HEK293 (cell line): ENCODE measurements at regions not wholly inside any gene's neighbourhood (a gene's known extent, or its start where the extent isn't known, plus 50 kb on each side); places are given as distances from the start of the nearest gene placed in this dataset.

Source experiments
- CTCF ChIA-PET: fragments of 350-600 bp; formaldehyde crosslinking; extraction: SDS; loops from one replicate; lab custom pipeline; 2021; ENCODE audit warnings: antibody characterized with exemption; lab: Yijun Ruan, JAX
- POLR2A ChIA-PET: fragments of 300-600 bp; formaldehyde crosslinking; extraction: SDS; loops from one replicate; lab custom pipeline; 2020; ENCODE audit warnings: antibody characterized with exemption, inconsistent platforms; lab: Yijun Ruan, JAX
- H3K27ac ChIP-seq: fragments of 200-500 bp; sonication (Bioruptor generic); 2 replicates; pipeline ENCODE4 v1.5.1; 2014; ENCODE audit warnings: low read depth, low read length, control low read depth, inconsistent platforms; ENCODE audit errors: extremely low read depth
- H3K36me3 ChIP-seq, 2 experiments: fragments of 200-500 bp in 1 of 2; sonication (Bioruptor generic) in 1 of 2; 1 replicate in 1 of 2; 2 replicates in 1 of 2; pipeline ENCODE4 v1.5.1; 2014 to 2017; ENCODE audit warnings: inconsistent platforms in 2 of 2, low read length in 2 of 2; ENCODE audit not compliant: control insufficient read depth in 2 of 2, insufficient read depth in 1 of 2
- H3K4me1 ChIP-seq: fragments of 200-500 bp; sonication (Bioruptor generic); 2 replicates; pipeline ENCODE4 v1.5.1; 2014; ENCODE audit warnings: mild to moderate bottlenecking, low read length, inconsistent platforms; ENCODE audit not compliant: control insufficient read depth, insufficient read depth
- H3K4me3 ChIP-seq: 2 replicates; pipeline ENCODE4 v1.5.1; 2011; ENCODE audit warnings: low read depth, mild to moderate bottlenecking, control low read depth, low read length, moderate library complexity
- H3K9me3 ChIP-seq: fragments of 200-500 bp; sonication (Bioruptor generic); 2 replicates; pipeline ENCODE4 v1.5.1; 2014; ENCODE audit warnings: low read depth, low read length, inconsistent platforms; ENCODE audit not compliant: control insufficient read depth, insufficient read depth
- GLI4 ChIP-seq: fragments of 450-650 bp; formaldehyde crosslinking; IDR thresholded peaks from 2 replicates; pipeline ENCODE4 v1.5.1; 2016; ENCODE audit warnings: missing biosample characterization, missing genetic modification characterization
- OVOL3 ChIP-seq: fragments of 450-650 bp; formaldehyde crosslinking; IDR thresholded peaks from 2 replicates; pipeline ENCODE4 v1.5.1; 2016; ENCODE audit warnings: missing biosample characterization, missing genetic modification characterization
- PRDM1 ChIP-seq: fragments of 450-650 bp; formaldehyde crosslinking; IDR thresholded peaks from 2 replicates; pipeline ENCODE4; 2016; ENCODE audit warnings: missing biosample characterization, missing genetic modification characterization
- ZBTB21 ChIP-seq: fragments of 450-650 bp; formaldehyde crosslinking; IDR thresholded peaks from 2 replicates; pipeline ENCODE4 v1.5.1; 2017; ENCODE audit warnings: missing biosample characterization, missing genetic modification characterization
- ZNF10 ChIP-seq: fragments of 450-650 bp; formaldehyde crosslinking; IDR thresholded peaks from 2 replicates; pipeline ENCODE4 v1.5.1; 2017; ENCODE audit warnings: missing biosample characterization, missing genetic modification characterization
- ZNF114 ChIP-seq: fragments of 450-650 bp; formaldehyde crosslinking; IDR thresholded peaks from 2 replicates; pipeline ENCODE4 v1.5.0; 2017; ENCODE audit warnings: missing biosample characterization, missing genetic modification characterization
- ZNF202 ChIP-seq: fragments of 450-650 bp; formaldehyde crosslinking; IDR thresholded peaks from 2 replicates; pipeline ENCODE4 v1.5.1; 2016; ENCODE audit warnings: missing biosample characterization, missing genetic modification characterization, borderline replicate concordance
- ZNF214 ChIP-seq: fragments of 450-650 bp; formaldehyde crosslinking; IDR thresholded peaks from 2 replicates; pipeline ENCODE4 v1.5.1; 2017; ENCODE audit warnings: missing biosample characterization, mild to moderate bottlenecking, missing genetic modification characterization, borderline replicate concordance
- ZNF24 ChIP-seq: fragments of 450-650 bp; formaldehyde crosslinking; IDR thresholded peaks from 2 replicates; pipeline ENCODE4 v1.5.1; 2016; ENCODE audit warnings: missing biosample characterization, missing genetic modification characterization
- ZNF266 ChIP-seq: fragments of 450-650 bp; formaldehyde crosslinking; IDR thresholded peaks from 2 replicates; pipeline ENCODE4 v1.5.1; 2016; ENCODE audit warnings: missing biosample characterization, missing genetic modification characterization, low read depth
- ZNF311 ChIP-seq: fragments of 450-650 bp; formaldehyde crosslinking; IDR thresholded peaks from 2 replicates; pipeline ENCODE4 v1.5.1; 2017; ENCODE audit warnings: missing biosample characterization, missing genetic modification characterization, borderline replicate concordance
- ZNF366 ChIP-seq: fragments of 450-650 bp; formaldehyde crosslinking; conservative IDR thresholded peaks from 2 replicates; pipeline ENCODE4 v1.5.1; 2016; ENCODE audit warnings: missing biosample characterization, missing genetic modification characterization
- ZNF394 ChIP-seq: fragments of 450-650 bp; formaldehyde crosslinking; IDR thresholded peaks from 2 replicates; pipeline ENCODE4 v1.5.1; 2016; ENCODE audit warnings: missing biosample characterization, missing genetic modification characterization, mild to moderate bottlenecking, moderate library complexity, borderline replicate concordance
- ZNF433 ChIP-seq: fragments of 450-650 bp; formaldehyde crosslinking; IDR thresholded peaks from 2 replicates; pipeline ENCODE4 v1.5.1; 2016; ENCODE audit warnings: missing biosample characterization, missing genetic modification characterization, low read depth
- ZNF501 ChIP-seq: fragments of 450-650 bp; formaldehyde crosslinking; IDR thresholded peaks from 2 replicates; pipeline ENCODE4 v1.5.1; 2016; ENCODE audit warnings: missing biosample characterization, missing genetic modification characterization
- ZNF629 ChIP-seq: fragments of 450-650 bp; formaldehyde crosslinking; IDR thresholded peaks from 2 replicates; pipeline ENCODE4 v1.5.1; 2017; ENCODE audit warnings: missing biosample characterization, missing genetic modification characterization
- TF ChIP-seq, protein P1 (sequence below): fragments of 450-650 bp; formaldehyde crosslinking; IDR thresholded peaks from 2 replicates; pipeline ENCODE4 v1.5.1; 2016; ENCODE audit warnings: missing biosample characterization, missing genetic modification characterization
- TF ChIP-seq, protein P2 (sequence below): fragments of 450-650 bp; formaldehyde crosslinking; IDR thresholded peaks from 2 replicates; pipeline ENCODE4 v1.5.1; 2016; ENCODE audit warnings: missing biosample characterization, missing genetic modification characterization
- TF ChIP-seq, protein P3 (sequence below): fragments of 450-650 bp; formaldehyde crosslinking; IDR thresholded peaks from 2 replicates; pipeline ENCODE4 v1.5.1; 2016; ENCODE audit warnings: missing biosample characterization, missing genetic modification characterization
- TF ChIP-seq, protein P4 (sequence below): fragments of 450-650 bp; formaldehyde crosslinking; IDR thresholded peaks from 2 replicates; pipeline ENCODE4 v1.5.1; 2016; ENCODE audit warnings: missing biosample characterization, missing genetic modification characterization
- TF ChIP-seq, protein P5 (sequence below): fragments of 450-650 bp; formaldehyde crosslinking; IDR thresholded peaks from 2 replicates; pipeline ENCODE4 v1.5.0; 2017; ENCODE audit warnings: missing biosample characterization, missing genetic modification characterization, borderline replicate concordance
- TF ChIP-seq, protein P6 (sequence below): fragments of 450-650 bp; formaldehyde crosslinking; IDR thresholded peaks from 2 replicates; pipeline ENCODE4 v1.5.1; 2017; ENCODE audit warnings: missing biosample characterization, missing genetic modification characterization

DNA sequence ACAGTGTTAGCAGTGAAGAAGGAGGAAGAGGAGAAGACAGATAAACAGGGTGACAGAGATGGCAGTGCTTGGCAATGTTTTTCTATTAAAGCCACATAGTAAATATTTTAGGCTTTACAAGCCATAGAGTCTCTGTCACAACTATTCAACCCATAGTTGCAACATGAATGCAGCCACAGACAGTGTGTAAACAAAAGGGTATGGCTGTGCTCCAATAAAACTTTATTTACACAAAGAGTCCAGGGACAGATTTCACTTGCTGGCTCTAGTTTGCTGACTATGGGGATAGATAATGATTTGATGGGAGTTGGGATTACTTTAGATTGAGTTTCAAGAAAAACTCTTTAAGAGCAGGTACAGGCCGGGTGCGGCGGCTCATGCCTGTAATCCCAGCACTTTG lies 224.8 kb upstream of the SEMA6A start (continued):
- TF ChIP-seq ZNF24 (tag by site-specific recombination) (no peak), ZNF114 (tag by site-specific recombination) (no peak), ZNF202 (tag by site-specific recombination) (no peak)

DNA sequence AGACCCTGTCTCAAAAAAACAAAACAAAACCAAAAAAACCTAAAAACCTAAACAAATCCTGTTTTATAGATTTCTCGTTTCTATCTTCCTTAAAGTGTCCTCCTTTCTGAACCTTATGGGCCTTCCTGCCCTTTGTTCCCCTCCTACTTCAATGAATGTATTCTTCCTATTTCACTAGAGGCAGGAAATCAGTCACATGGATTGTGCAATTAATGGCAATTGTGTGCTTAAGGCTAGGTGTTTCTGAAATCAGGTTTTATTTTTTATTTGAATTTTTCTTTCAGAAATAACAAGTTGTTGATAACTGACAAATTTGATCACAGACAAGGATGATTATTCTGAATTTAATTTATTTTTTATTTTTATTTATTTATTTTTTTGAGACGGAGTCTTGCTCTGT lies 220.6 kb upstream of the SEMA6A start:
- Histone ChIP-seq H3K27ac (no peak overlapping the region), H3K4me3 (no peak overlapping the region), H3K9me3 (no peaks in the 10 kb centered on the region), H3K4me1 (no peaks in the 10 kb centered on the region), H3K36me3 (no peaks in the 10 kb centered on the region)
- ChIA-PET CTCF (no interaction called here), POLR2A (no interaction called here)
- no peak for TF ChIP-seq ZNF394 (tag by site-specific recombination)
- TF ChIP-seq, protein P1, sequence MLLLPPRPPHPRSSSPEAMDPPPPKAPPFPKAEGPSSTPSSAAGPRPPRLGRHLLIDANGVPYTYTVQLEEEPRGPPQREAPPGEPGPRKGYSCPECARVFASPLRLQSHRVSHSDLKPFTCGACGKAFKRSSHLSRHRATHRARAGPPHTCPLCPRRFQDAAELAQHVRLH (tag by site-specific recombination): no peak
- no peak for TF ChIP-seq ZNF266
- no peak for TF ChIP-seq ZNF214
- no peak for TF ChIP-seq OVOL3 (tag by site-specific recombination)

DNA sequence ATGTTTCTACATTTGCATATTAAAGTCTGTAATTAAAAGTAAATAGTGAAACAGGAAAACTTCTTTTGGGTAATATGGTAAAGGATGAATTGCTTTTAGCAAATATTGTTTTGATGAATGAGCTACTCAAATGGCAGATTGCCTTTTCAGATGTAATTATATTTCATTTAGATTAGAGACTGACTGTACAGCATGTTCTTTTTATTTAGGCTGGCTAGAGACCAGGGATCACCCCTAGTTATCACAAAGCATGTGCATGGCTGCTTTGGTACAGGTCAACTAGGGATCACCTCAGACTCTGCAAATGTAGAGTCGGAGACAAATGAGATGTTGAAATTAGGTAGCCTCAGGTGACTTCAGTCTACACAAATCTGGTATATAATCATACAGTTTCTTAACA lies 214.9 kb upstream of the SEMA6A start:
- POLR2A ChIA-PET: no interaction called here
- no peaks in the 10 kb centered on the region for H3K36me3 ChIP-seq
- no peak overlapping the region for H3K27ac ChIP-seq
- H3K4me1 ChIP-seq: no peaks in the 10 kb centered on the region
- H3K4me3 ChIP-seq: no peak overlapping the region
- no peaks in the 10 kb centered on the region for H3K9me3 ChIP-seq
- CTCF ChIA-PET: no interaction called here
- no peak for TF ChIP-seq OVOL3 (tag by site-specific recombination)
- no peak for TF ChIP-seq ZNF366
- no peak for TF ChIP-seq ZNF10 (tag by site-specific recombination)
- no peak for TF ChIP-seq ZNF501 (tag by site-specific recombination)
- no peak for TF ChIP-seq ZNF629 (tag by site-specific recombination)
- TF ChIP-seq PRDM1: no peak
- TF ChIP-seq GLI4 (tag by site-specific recombination): no peak
- TF ChIP-seq, protein P2, sequence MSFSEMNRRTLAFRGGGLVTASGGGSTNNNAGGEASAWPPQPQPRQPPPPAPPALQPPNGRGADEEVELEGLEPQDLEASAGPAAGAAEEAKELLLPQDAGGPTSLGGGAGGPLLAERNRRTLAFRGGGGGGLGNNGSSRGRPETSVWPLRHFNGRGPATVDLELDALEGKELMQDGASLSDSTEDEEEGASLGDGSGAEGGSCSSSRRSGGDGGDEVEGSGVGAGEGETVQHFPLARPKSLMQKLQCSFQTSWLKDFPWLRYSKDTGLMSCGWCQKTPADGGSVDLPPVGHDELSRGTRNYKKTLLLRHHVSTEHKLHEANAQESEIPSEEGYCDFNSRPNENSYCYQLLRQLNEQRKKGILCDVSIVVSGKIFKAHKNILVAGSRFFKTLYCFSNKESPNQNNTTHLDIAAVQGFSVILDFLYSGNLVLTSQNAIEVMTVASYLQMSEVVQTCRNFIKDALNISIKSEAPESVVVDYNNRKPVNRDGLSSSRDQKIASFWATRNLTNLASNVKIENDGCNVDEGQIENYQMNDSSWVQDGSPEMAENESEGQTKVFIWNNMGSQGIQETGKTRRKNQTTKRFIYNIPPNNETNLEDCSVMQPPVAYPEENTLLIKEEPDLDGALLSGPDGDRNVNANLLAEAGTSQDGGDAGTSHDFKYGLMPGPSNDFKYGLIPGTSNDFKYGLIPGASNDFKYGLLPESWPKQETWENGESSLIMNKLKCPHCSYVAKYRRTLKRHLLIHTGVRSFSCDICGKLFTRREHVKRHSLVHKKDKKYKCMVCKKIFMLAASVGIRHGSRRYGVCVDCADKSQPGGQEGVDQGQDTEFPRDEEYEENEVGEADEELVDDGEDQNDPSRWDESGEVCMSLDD (tag by site-specific recombination): no peak
- TF ChIP-seq ZNF202 (tag by site-specific recombination): no peak
- no peak for TF ChIP-seq ZNF433
- TF ChIP-seq ZBTB21 (tag by site-specific recombination): no peak
- TF ChIP-seq, protein P3, sequence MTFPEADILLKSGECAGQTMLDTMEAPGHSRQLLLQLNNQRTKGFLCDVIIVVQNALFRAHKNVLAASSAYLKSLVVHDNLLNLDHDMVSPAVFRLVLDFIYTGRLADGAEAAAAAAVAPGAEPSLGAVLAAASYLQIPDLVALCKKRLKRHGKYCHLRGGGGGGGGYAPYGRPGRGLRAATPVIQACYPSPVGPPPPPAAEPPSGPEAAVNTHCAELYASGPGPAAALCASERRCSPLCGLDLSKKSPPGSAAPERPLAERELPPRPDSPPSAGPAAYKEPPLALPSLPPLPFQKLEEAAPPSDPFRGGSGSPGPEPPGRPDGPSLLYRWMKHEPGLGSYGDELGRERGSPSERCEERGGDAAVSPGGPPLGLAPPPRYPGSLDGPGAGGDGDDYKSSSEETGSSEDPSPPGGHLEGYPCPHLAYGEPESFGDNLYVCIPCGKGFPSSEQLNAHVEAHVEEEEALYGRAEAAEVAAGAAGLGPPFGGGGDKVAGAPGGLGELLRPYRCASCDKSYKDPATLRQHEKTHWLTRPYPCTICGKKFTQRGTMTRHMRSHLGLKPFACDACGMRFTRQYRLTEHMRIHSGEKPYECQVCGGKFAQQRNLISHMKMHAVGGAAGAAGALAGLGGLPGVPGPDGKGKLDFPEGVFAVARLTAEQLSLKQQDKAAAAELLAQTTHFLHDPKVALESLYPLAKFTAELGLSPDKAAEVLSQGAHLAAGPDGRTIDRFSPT (tag by site-specific recombination): no peak
- TF ChIP-seq, protein P4, sequence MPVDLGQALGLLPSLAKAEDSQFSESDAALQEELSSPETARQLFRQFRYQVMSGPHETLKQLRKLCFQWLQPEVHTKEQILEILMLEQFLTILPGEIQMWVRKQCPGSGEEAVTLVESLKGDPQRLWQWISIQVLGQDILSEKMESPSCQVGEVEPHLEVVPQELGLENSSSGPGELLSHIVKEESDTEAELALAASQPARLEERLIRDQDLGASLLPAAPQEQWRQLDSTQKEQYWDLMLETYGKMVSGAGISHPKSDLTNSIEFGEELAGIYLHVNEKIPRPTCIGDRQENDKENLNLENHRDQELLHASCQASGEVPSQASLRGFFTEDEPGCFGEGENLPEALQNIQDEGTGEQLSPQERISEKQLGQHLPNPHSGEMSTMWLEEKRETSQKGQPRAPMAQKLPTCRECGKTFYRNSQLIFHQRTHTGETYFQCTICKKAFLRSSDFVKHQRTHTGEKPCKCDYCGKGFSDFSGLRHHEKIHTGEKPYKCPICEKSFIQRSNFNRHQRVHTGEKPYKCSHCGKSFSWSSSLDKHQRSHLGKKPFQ (tag by site-specific recombination): no peak
- TF ChIP-seq ZNF311 (tag by site-specific recombination): no peak
- TF ChIP-seq, protein P5, sequence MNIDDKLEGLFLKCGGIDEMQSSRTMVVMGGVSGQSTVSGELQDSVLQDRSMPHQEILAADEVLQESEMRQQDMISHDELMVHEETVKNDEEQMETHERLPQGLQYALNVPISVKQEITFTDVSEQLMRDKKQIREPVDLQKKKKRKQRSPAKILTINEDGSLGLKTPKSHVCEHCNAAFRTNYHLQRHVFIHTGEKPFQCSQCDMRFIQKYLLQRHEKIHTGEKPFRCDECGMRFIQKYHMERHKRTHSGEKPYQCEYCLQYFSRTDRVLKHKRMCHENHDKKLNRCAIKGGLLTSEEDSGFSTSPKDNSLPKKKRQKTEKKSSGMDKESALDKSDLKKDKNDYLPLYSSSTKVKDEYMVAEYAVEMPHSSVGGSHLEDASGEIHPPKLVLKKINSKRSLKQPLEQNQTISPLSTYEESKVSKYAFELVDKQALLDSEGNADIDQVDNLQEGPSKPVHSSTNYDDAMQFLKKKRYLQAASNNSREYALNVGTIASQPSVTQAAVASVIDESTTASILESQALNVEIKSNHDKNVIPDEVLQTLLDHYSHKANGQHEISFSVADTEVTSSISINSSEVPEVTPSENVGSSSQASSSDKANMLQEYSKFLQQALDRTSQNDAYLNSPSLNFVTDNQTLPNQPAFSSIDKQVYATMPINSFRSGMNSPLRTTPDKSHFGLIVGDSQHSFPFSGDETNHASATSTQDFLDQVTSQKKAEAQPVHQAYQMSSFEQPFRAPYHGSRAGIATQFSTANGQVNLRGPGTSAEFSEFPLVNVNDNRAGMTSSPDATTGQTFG (tag by site-specific recombination): no peak
- TF ChIP-seq, protein P6, sequence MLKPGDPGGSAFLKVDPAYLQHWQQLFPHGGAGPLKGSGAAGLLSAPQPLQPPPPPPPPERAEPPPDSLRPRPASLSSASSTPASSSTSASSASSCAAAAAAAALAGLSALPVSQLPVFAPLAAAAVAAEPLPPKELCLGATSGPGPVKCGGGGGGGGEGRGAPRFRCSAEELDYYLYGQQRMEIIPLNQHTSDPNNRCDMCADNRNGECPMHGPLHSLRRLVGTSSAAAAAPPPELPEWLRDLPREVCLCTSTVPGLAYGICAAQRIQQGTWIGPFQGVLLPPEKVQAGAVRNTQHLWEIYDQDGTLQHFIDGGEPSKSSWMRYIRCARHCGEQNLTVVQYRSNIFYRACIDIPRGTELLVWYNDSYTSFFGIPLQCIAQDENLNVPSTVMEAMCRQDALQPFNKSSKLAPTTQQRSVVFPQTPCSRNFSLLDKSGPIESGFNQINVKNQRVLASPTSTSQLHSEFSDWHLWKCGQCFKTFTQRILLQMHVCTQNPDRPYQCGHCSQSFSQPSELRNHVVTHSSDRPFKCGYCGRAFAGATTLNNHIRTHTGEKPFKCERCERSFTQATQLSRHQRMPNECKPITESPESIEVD (tag by site-specific recombination): no peak
